ENCODE measurements at regions not wholly inside any gene's neighbourhood (a gene's known extent, or its start where the extent isn't known, plus 50 kb on each side); places are given as distances from the start of the nearest gene placed in this dataset.

DNA sequence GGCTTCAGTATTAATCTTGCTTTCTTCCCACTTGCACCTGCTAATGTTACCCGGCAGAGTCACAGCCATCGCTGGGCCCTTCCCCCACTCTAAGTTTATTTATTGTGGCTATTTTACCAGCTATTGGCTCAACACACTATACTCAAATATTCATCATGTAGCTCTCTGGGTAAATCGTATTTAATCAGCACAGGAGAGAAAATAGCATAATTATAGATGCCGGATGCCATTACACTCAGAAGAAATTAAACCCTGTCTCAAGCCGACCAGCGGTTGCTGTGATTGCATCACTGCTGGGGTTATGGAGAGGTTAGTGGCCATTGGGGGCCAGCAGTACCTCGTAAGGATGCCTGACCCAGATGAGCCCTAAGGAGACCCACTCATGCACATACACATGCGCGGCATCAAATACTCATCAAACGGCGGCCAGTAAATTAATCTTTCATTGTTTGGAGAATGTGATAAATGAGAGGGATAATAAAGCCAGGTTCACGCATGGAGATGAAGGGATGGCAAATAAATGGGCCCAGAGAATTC lies 269.5 kb upstream of the ZFHX3 start:
- ChIA-PET POLR2A (no interaction called here), CTCF (no interaction called here)
- H3K27me3 ChIP-seq (ENCODE audit: insufficient read depth, low read length): peaks cover 29% of the 10 kb centered on the region

More for the DNA sequence above, 269.5 kb upstream of the ZFHX3 start:
- H3K4me3 ChIP-seq (replicated peaks in 1 of 2; ENCODE audit: low read depth in 1 of 2, low read length in 2 of 2): no peak overlapping the region
- no peaks in the 10 kb centered on the region for H3K79me2 ChIP-seq (ENCODE audit: insufficient read depth, low read length)
- no peak overlapping the region for H2AFZ ChIP-seq (ENCODE audit: low read depth, low read length, poor library complexity, severe bottlenecking)
- H3K4me1 ChIP-seq (ENCODE audit: control insufficient read depth in 1 of 2, insufficient read depth in 2 of 2, low read length in 2 of 2): no peaks in the 10 kb centered on the region
- RAD21 ChIA-PET (ENCODE audit: low non-redundant PET in 1 of 2, low total read pairs in 2 of 2, uncharacterized antibody in 2 of 2, unreplicated experiment in 2 of 2): no interaction called here
- no peak for TF ChIP-seq ELF1 (IDR thresholded peaks at IDR 0.05; ENCODE audit: borderline replicate concordance, low read depth)
- no peak for TF ChIP-seq JUND (IDR thresholded peaks at IDR 0.05)
- TF ChIP-seq EZH2phosphoT487 (IDR thresholded peaks at IDR 0.05; ENCODE audit: borderline replicate concordance): no peak
- no peak for TF ChIP-seq SIN3A (IDR thresholded peaks at IDR 0.05; ENCODE audit: low read depth)
- no peak for TF ChIP-seq RAD21 (IDR thresholded peaks at IDR 0.05; ENCODE audit: low read depth)
- TF ChIP-seq, protein P1, sequence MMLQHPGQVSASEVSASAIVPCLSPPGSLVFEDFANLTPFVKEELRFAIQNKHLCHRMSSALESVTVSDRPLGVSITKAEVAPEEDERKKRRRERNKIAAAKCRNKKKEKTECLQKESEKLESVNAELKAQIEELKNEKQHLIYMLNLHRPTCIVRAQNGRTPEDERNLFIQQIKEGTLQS (IDR thresholded peaks at IDR 0.05): no peak
- TF ChIP-seq YY1 (IDR thresholded peaks at IDR 0.05; ENCODE audit: extremely low read depth, insufficient replicate concordance, low read depth, low read length): no peak
- TF ChIP-seq EGR1 (IDR thresholded peaks at IDR 0.05; ENCODE audit: low read depth): no peak
- TF ChIP-seq, protein P2, sequence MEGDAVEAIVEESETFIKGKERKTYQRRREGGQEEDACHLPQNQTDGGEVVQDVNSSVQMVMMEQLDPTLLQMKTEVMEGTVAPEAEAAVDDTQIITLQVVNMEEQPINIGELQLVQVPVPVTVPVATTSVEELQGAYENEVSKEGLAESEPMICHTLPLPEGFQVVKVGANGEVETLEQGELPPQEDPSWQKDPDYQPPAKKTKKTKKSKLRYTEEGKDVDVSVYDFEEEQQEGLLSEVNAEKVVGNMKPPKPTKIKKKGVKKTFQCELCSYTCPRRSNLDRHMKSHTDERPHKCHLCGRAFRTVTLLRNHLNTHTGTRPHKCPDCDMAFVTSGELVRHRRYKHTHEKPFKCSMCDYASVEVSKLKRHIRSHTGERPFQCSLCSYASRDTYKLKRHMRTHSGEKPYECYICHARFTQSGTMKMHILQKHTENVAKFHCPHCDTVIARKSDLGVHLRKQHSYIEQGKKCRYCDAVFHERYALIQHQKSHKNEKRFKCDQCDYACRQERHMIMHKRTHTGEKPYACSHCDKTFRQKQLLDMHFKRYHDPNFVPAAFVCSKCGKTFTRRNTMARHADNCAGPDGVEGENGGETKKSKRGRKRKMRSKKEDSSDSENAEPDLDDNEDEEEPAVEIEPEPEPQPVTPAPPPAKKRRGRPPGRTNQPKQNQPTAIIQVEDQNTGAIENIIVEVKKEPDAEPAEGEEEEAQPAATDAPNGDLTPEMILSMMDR (IDR thresholded peaks at IDR 0.05 in 2 of 3, conservative IDR thresholded peaks at IDR 0.05 in 1 of 3; ENCODE audit: borderline replicate concordance in 1 of 3, insufficient read depth in 1 of 3, low read depth in 2 of 3, low read length in 2 of 3): no peak
- no peak for TF ChIP-seq POLR2A (IDR thresholded peaks at IDR 0.05; ENCODE audit: borderline replicate concordance, extremely low read depth, insufficient read depth, insufficient read length)
- no peak for TF ChIP-seq SRF (IDR thresholded peaks at IDR 0.05; ENCODE audit: low read depth)
- no peak for TF ChIP-seq SP1 (IDR thresholded peaks at IDR 0.05; ENCODE audit: low read depth)
- TF ChIP-seq, protein P3, sequence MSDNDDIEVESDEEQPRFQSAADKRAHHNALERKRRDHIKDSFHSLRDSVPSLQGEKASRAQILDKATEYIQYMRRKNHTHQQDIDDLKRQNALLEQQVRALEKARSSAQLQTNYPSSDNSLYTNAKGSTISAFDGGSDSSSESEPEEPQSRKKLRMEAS (IDR thresholded peaks at IDR 0.05): no peak
- TF ChIP-seq, protein P4, sequence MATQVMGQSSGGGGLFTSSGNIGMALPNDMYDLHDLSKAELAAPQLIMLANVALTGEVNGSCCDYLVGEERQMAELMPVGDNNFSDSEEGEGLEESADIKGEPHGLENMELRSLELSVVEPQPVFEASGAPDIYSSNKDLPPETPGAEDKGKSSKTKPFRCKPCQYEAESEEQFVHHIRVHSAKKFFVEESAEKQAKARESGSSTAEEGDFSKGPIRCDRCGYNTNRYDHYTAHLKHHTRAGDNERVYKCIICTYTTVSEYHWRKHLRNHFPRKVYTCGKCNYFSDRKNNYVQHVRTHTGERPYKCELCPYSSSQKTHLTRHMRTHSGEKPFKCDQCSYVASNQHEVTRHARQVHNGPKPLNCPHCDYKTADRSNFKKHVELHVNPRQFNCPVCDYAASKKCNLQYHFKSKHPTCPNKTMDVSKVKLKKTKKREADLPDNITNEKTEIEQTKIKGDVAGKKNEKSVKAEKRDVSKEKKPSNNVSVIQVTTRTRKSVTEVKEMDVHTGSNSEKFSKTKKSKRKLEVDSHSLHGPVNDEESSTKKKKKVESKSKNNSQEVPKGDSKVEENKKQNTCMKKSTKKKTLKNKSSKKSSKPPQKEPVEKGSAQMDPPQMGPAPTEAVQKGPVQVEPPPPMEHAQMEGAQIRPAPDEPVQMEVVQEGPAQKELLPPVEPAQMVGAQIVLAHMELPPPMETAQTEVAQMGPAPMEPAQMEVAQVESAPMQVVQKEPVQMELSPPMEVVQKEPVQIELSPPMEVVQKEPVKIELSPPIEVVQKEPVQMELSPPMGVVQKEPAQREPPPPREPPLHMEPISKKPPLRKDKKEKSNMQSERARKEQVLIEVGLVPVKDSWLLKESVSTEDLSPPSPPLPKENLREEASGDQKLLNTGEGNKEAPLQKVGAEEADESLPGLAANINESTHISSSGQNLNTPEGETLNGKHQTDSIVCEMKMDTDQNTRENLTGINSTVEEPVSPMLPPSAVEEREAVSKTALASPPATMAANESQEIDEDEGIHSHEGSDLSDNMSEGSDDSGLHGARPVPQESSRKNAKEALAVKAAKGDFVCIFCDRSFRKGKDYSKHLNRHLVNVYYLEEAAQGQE (IDR thresholded peaks at IDR 0.05; ENCODE audit: low read depth): no peak
- no peak for TF ChIP-seq ZNF274 (IDR thresholded peaks at IDR 0.05; ENCODE audit: low read depth, low read length)
- TF ChIP-seq, protein P5, sequence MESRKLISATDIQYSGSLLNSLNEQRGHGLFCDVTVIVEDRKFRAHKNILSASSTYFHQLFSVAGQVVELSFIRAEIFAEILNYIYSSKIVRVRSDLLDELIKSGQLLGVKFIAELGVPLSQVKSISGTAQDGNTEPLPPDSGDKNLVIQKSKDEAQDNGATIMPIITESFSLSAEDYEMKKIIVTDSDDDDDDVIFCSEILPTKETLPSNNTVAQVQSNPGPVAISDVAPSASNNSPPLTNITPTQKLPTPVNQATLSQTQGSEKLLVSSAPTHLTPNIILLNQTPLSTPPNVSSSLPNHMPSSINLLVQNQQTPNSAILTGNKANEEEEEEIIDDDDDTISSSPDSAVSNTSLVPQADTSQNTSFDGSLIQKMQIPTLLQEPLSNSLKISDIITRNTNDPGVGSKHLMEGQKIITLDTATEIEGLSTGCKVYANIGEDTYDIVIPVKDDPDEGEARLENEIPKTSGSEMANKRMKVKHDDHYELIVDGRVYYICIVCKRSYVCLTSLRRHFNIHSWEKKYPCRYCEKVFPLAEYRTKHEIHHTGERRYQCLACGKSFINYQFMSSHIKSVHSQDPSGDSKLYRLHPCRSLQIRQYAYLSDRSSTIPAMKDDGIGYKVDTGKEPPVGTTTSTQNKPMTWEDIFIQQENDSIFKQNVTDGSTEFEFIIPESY (IDR thresholded peaks at IDR 0.05; ENCODE audit: extremely low read depth, insufficient replicate concordance, low read length): no peak
- H3K9ac ChIP-seq (ENCODE audit: low read length): no peak overlapping the region
- no peaks in the 10 kb centered on the region for H4K20me1 ChIP-seq (ENCODE audit: insufficient read depth)
- no TSS peak for BruUV-seq (replicated peaks)
- H3K4me2 ChIP-seq (ENCODE audit: low read length): no peak overlapping the region
- ATAC-seq (no peak), DNase-seq (ENCODE audit: low read depth, low spot score) (no peak)
- H3K27ac ChIP-seq (ENCODE audit: low read depth, low read length): no peak overlapping the region
- H3K36me3 ChIP-seq (ENCODE audit: control insufficient read depth in 1 of 2, insufficient read depth in 2 of 2, low read length in 2 of 2): no peaks in the 10 kb centered on the region
- intact Hi-C loops (cut with micrococcal nuclease): no loop called here
- H3K9me2 ChIP-seq (ENCODE audit: insufficient read depth): no peaks in the 10 kb centered on the region
- no peaks in the 10 kb centered on the region for H3K9me3 ChIP-seq (ENCODE audit: control insufficient read depth in 1 of 2, insufficient read depth in 1 of 2, low read depth in 1 of 2, low read length in 2 of 2)
